Transverse colon (tissue), 4 donors: ENCODE measurements at regions not wholly inside any gene's neighbourhood (a gene's known extent, or its start where the extent isn't known, plus 50 kb on each side); places are given as distances from the start of the nearest gene placed in this dataset.

Experiments used
- DNase-seq: peaks from one replicate; pipeline ENCODE4 v3.0.0-alpha.2; 2019
- H3K27ac ChIP-seq, 4 donors: fragments of 200-600 bp; sonication (generic); 2 replicates each; pipeline ENCODE4 v1.5.1; 2016 to 2018; ENCODE audit warnings: inconsistent platforms in 4 of 4
- H3K27me3 ChIP-seq: fragments of 200-600 bp; sonication (generic); 2 replicates; pipeline ENCODE4 v1.5.1; 2017; ENCODE audit warnings: inconsistent platforms
- H3K36me3 ChIP-seq, 4 donors: fragments of 200-600 bp; sonication (generic); 2 replicates each; pipeline ENCODE4 v1.5.1; 2017 to 2019; ENCODE audit warnings: inconsistent platforms in 4 of 4
- H3K4me1 ChIP-seq, 4 donors: fragments of 200-600 bp; sonication (generic); 2 replicates each; pipeline ENCODE4 v1.5.1; 2017 to 2020; ENCODE audit warnings: inconsistent platforms in 4 of 4
- H3K4me3 ChIP-seq, 4 donors: fragments of 200-600 bp; sonication (generic); 1 replicate in 1 of 4; 2 replicates in 3 of 4; pipeline versions ENCODE4 v1.5.1 to v1.6.1; 2017 to 2019; ENCODE audit warnings: inconsistent platforms in 4 of 4
- H3K9me3 ChIP-seq, 2 donors: fragments of 200-600 bp; sonication (generic); 2 replicates each; pipeline ENCODE4 v1.5.1; 2017 to 2019; ENCODE audit warnings: inconsistent platforms in 2 of 2
- EP300 ChIP-seq: sonication (generic); formaldehyde crosslinking; IDR thresholded peaks from one replicate; pipeline ENCODE4 v1.6.1; 2017; ENCODE audit warnings: antibody characterized with exemption, low read depth
- POLR2A ChIP-seq: fragments of 450-650 bp; IDR thresholded peaks from one replicate; pipeline ENCODE4 v1.6.1; 2016; ENCODE audit warnings: antibody characterized with exemption, mild to moderate bottlenecking, moderate library complexity
- POLR2AphosphoS5 ChIP-seq, 3 donors: sonication (generic); formaldehyde crosslinking; IDR thresholded peaks; one replicate each; pipeline ENCODE4 v1.6.1; 2016; ENCODE audit warnings: antibody characterized with exemption in 3 of 3
- WGBS, 2 donors: methylation state at CpG; one replicate each; pipeline ENCODE4 v1.1.5; 2018; ENCODE audit warnings: low coverage in 1 of 2; 5-methylcytosine and 5-hydroxymethylcytosine counted together
- in situ Hi-C, 4 donors: fragments of 200-750 bp; cut with MboI; loops; one replicate each; pipeline versions ENCODE4 v1.15.0 to v1.15.1; 2017; ENCODE audit warnings: low sequenced_read_pairs in 3 of 4, low pct_ligation_motif_present in 1 of 4, low pct_unique_long_range_greater_than_20kb in 1 of 4
- intact Hi-C: fragments of 100-400 bp; cut with DNase I; formaldehyde crosslinking; loops from one replicate; pipeline ENCODE4 v1.15.1; 2023; ENCODE audit warnings: low total_unique reads
- TF ChIP-seq, protein P1 (sequence below), 5 experiments: fragments of 200-600 bp in 3 of 5; fragments of 450-650 bp in 2 of 5; sonication (generic) in 3 of 5; IDR thresholded peaks; 1 replicate in 2 of 5; 2 replicates in 3 of 5; pipeline ENCODE4 v1.5.1; 2016 to 2017; ENCODE audit warnings: antibody characterized with exemption in 5 of 5, inconsistent platforms in 3 of 5, mild to moderate bottlenecking in 2 of 5, moderate library complexity in 1 of 5

DNA sequence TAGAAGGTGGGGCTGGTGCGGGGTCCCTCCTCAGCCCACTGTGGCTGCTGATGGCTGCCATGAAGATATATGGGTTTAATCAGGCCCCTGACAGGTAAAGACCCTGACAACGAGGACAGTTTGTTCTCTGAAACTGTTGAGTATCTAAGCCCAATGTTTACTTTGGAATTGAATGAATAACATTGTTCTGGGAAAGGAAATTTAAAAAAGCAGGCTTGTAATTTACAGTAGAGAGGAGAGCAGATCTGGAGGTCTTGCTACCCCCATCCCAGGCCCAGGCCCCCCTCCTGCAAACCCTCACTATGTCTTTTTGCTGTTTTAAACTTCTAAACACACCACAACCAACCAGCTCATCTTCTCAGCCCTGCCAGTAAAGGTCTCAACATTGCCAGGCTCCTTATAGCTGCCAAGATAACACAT lies 171.3 kb downstream of the CDC5L start:
- Histone ChIP-seq H3K9me3 (no peaks in the 10 kb centered on the region), H3K27ac (no peak overlapping the region), H3K36me3 (no peaks in the 10 kb centered on the region), H3K27me3 (peaks cover 18% of the 10 kb centered on the region), H3K4me1 (peaks cover 0 to 19% (median 6%) of the 10 kb centered on the region in 4 donors), H3K4me3 (no peak overlapping the region)
- TF ChIP-seq POLR2AphosphoS5 (IDR thresholded peaks at IDR 0.05) = no peak
- peak; percentile 22 for TF ChIP-seq EP300
- TF ChIP-seq, protein P1, sequence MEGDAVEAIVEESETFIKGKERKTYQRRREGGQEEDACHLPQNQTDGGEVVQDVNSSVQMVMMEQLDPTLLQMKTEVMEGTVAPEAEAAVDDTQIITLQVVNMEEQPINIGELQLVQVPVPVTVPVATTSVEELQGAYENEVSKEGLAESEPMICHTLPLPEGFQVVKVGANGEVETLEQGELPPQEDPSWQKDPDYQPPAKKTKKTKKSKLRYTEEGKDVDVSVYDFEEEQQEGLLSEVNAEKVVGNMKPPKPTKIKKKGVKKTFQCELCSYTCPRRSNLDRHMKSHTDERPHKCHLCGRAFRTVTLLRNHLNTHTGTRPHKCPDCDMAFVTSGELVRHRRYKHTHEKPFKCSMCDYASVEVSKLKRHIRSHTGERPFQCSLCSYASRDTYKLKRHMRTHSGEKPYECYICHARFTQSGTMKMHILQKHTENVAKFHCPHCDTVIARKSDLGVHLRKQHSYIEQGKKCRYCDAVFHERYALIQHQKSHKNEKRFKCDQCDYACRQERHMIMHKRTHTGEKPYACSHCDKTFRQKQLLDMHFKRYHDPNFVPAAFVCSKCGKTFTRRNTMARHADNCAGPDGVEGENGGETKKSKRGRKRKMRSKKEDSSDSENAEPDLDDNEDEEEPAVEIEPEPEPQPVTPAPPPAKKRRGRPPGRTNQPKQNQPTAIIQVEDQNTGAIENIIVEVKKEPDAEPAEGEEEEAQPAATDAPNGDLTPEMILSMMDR (IDR thresholded peaks at IDR 0.05) = no peak
- intact Hi-C loops (no loop called here), in situ Hi-C loops (no loop called here)
- DNase-seq = no peak
- WGBS, 2 donors = 34% methylated on average over 2 of the region's 2 CpGs; no CpG with 5 or more reads in 1 of the 2 donors

DNA sequence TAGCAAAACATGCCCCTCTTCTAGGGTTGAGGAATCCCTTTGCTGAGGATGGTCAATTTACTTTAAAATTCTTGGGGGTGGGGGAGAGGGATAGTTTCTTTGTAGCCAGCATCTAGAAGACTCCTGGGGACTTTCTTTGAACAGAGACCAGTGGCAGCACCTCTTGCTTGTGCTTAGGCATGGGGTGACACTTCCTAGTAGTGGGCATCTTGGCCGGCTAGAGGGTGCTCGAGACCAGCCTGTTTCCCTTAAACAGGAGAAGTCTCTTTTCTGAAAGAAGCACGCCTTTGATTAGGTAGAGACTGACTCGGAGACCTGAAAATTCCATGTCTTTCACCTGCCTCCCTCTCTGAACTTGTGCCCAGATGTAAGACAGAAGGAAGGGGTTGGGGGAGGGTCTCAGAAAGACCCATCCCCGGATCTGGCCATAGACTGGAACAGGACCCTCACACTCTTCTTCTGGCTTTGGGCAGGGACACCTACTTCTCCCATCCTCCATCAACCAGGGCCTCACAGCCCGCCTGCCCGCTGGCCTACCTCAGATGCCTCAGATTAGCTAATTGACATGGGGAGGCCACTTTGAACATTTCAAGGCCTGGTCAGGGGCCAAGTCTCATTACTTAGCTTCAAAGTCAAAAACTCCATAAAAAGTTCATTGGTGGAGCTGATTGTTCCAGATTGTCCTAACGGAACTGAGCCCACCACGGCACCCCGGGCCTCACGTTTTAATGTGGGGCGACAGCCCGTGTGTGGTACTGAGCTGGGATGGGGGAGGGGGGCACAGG lies 172.2 kb downstream of the CDC5L start:
- Histone ChIP-seq H3K36me3 (no peaks in the 10 kb centered on the region), H3K9me3 (no peaks in the 10 kb centered on the region), H3K4me3 (no peak overlapping the region), H3K27me3 (peaks cover 18% of the 10 kb centered on the region), H3K27ac (no peak overlapping the region), H3K4me1 (peaks cover 0 to 19% (median 6%) of the 10 kb centered on the region in 4 donors)
- WGBS, 2 donors = 82% methylated on average over 13 of the region's 13 CpGs; no CpG with 5 or more reads in 1 of the 2 donors
- no peak for TF ChIP-seq POLR2AphosphoS5 (IDR thresholded peaks at IDR 0.05)
- TF ChIP-seq POLR2A = no peak
- TF ChIP-seq, protein P1 (IDR thresholded peaks at IDR 0.05) = no peak
- TF ChIP-seq EP300 = no peak
- in situ Hi-C loops (no loop called here), intact Hi-C loops (no loop called here)
- no peak for DNase-seq

DNA sequence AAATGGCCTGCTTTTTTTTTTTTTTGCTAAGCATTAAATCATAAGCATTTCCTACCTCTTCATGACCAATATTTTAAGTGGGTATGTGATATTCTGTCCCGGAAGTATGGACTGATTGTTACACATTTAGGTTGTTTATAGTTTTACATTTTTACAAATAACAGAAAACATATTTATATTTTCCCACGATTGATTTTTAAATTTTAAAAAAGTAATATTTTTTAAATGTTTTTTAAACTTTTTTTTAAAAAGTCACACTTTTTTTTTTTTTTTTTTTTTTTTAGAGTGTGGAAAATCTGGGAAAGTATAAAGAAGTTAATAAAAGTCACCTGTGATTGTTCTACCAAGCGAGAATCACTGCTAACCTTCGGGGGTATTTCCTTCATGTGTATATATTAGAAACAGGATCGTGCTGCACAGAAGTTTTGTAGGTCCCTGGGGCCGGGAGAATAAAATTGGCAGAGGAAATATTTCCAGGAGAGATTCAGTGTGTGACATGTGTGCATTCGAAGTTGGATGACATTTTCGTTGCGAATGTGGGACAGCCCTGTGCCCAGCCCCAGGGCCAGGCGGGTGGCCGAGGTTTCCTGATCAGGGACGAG lies 173.1 kb downstream of the CDC5L start:
- TF ChIP-seq, protein P1 (IDR thresholded peaks at IDR 0.05) = no peak
- TF ChIP-seq POLR2A (no peak), POLR2AphosphoS5 (IDR thresholded peaks at IDR 0.05) (no peak), EP300 (no peak)
- Histone ChIP-seq H3K4me3 (no peak overlapping the region), H3K36me3 (no peaks in the 10 kb centered on the region), H3K4me1 (peaks cover 0 to 19% (median 6%) of the 10 kb centered on the region in 4 donors), H3K9me3 (no peaks in the 10 kb centered on the region), H3K27ac (no peak overlapping the region), H3K27me3 (peaks cover 18% of the 10 kb centered on the region)
- intact Hi-C loops (no loop called here), in situ Hi-C loops (no loop called here)
- DNase-seq = no peak
- 74 to 75% methylated on average over 12 of the region's 12 CpGs for WGBS, 2 donors

DNA sequence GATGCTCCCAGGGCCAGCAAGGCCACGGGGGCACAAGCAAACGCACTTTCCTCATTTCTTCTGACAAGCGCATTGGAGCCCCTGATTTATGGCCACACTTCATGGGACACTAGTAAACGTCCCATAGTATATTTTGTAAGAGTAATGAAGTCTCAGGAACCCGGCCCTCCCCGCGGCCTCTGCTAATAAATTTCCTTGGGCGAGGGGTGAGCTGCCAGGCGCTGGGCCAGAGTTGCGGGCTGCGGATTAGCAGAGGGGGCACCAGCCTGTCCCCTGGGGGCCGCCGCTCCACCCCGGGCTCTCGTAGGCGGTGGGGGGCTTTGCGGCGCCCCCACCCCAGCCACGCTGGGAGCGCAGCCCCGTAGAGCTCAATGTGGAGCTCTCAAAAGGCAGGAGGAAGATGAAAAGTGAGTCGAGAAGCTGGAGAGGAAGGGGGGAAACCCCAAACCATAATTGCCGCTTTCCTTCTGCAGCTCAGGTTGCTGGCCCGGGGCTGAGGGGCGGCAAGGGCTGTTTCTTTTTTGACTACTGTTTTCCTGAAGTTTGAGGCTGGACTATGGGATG lies 173.6 kb downstream of the CDC5L start:
- Histone ChIP-seq H3K9me3 (no peaks in the 10 kb centered on the region), H3K27ac (no peak overlapping the region), H3K4me1 (peaks cover 0 to 19% (median 6%) of the 10 kb centered on the region in 4 donors), H3K4me3 (peak overlapping the region in 1 of 4 donors; percentile 28), H3K27me3 (peaks cover 18% of the 10 kb centered on the region), H3K36me3 (no peaks in the 10 kb centered on the region)
- intact Hi-C loops = no loop called here
- in situ Hi-C loops = no loop called here
- WGBS, 2 donors = 20 to 40% methylated on average over 2 to 25 of the region's 25 CpGs
- no peak for DNase-seq
- TF ChIP-seq, protein P1 (IDR thresholded peaks at IDR 0.05) = no peak
- no peak for TF ChIP-seq EP300
- no peak for TF ChIP-seq POLR2A
- TF ChIP-seq POLR2AphosphoS5 (IDR thresholded peaks at IDR 0.05) = no peak
